H9 (cell line): ENCODE measurements at regions not wholly inside any gene's neighbourhood (a gene's known extent, or its start where the extent isn't known, plus 50 kb on each side); places are given as distances from the start of the nearest gene placed in this dataset.

Experiments
- DNase-seq: peaks from one replicate; pipeline ENCODE4 v3.0.0-alpha.2; 2017
- H2AFZ ChIP-seq: one replicate; pipeline ENCODE4 v1.6.1; 2013; ENCODE audit warnings: mild to moderate bottlenecking, low read length, control low read depth, moderate library complexity
- H2AK5ac ChIP-seq: 2 replicates; pipeline ENCODE4 v1.6.1; 2013; ENCODE audit warnings: low read length, control low read depth, mixed read lengths; ENCODE audit not compliant: insufficient read length
- H2BK120ac ChIP-seq: one replicate; pipeline ENCODE4 v1.6.1; 2013; ENCODE audit warnings: low read depth, mild to moderate bottlenecking, low read length, control low read depth, inconsistent platforms; ENCODE audit not compliant: poor library complexity, severe bottlenecking
- H2BK12ac ChIP-seq: 2 replicates; pipeline ENCODE4 v1.6.1; 2013; ENCODE audit warnings: low read length, control low read depth, mixed read lengths, low read depth; ENCODE audit not compliant: insufficient read length
- H2BK15ac ChIP-seq: 2 replicates; pipeline ENCODE4 v1.6.1; 2013; ENCODE audit warnings: low read depth, low read length, control low read depth
- H2BK20ac ChIP-seq: one replicate; pipeline ENCODE4 v1.6.1; 2013; ENCODE audit warnings: low read depth, mild to moderate bottlenecking, low read length, control low read depth, inconsistent platforms; ENCODE audit not compliant: poor library complexity, severe bottlenecking
- H2BK5ac ChIP-seq: 2 replicates; pipeline ENCODE4 v1.6.1; 2013; ENCODE audit warnings: low read length, control low read depth, mixed read lengths; ENCODE audit not compliant: insufficient read length
- H3K14ac ChIP-seq: 2 replicates; pipeline ENCODE4 v1.6.1; 2013; ENCODE audit warnings: low read length, control low read depth; ENCODE audit not compliant: insufficient read depth
- H3K18ac ChIP-seq: 2 replicates; pipeline ENCODE4 v1.6.1; 2013; ENCODE audit warnings: low read depth, mild to moderate bottlenecking, mixed read lengths, low read length, control low read depth; ENCODE audit not compliant: insufficient read length
- H3K23ac ChIP-seq: 2 replicates; pipeline ENCODE4 v1.6.1; 2013; ENCODE audit warnings: low read length, control low read depth, mixed read lengths, low read depth; ENCODE audit not compliant: insufficient read length
- H3K23me2 ChIP-seq: 2 replicates; pipeline ENCODE4 v1.6.1; 2013; ENCODE audit warnings: low read depth, mild to moderate bottlenecking, mixed read lengths, low read length, control low read depth; ENCODE audit not compliant: insufficient read length, poor library complexity, severe bottlenecking
- H3K27ac ChIP-seq: 2 replicates; pipeline ENCODE4 v1.5.1; 2013; ENCODE audit warnings: low read length, control low read depth, mixed read lengths, low read depth; ENCODE audit not compliant: insufficient read length
- H3K27me3 ChIP-seq: 2 replicates; pipeline ENCODE4 v1.6.1; 2013; ENCODE audit warnings: low read length, control low read depth, inconsistent platforms; ENCODE audit not compliant: insufficient read depth
- H3K4ac ChIP-seq: 2 replicates; pipeline ENCODE4 v1.6.1; 2013; ENCODE audit warnings: low read depth, mild to moderate bottlenecking, control low read depth, inconsistent platforms, low read length, moderate library complexity
- H3K4me1 ChIP-seq: 2 replicates; pipeline ENCODE4 v1.6.1; 2013; ENCODE audit warnings: low read length, control low read depth, inconsistent platforms; ENCODE audit not compliant: insufficient read depth
- H3K4me2 ChIP-seq: 2 replicates; pipeline ENCODE4 v1.6.1; 2013; ENCODE audit warnings: low read length, control low read depth, mixed read lengths; ENCODE audit not compliant: insufficient read length, insufficient read depth
- H3K56ac ChIP-seq: 2 replicates; pipeline ENCODE4 v1.6.1; 2013; ENCODE audit warnings: low read depth, mild to moderate bottlenecking, mixed read lengths, low read length, control low read depth; ENCODE audit not compliant: insufficient read length
- H3K79me1 ChIP-seq: 2 replicates; pipeline ENCODE4 v1.6.1; 2013; ENCODE audit warnings: low read depth, mild to moderate bottlenecking, moderate library complexity, low read length, control low read depth, inconsistent platforms; ENCODE audit not compliant: insufficient read depth, poor library complexity, severe bottlenecking
- H3K79me2 ChIP-seq: 2 replicates; pipeline ENCODE4 v1.6.1; 2013; ENCODE audit warnings: low read length, control low read depth, inconsistent platforms; ENCODE audit not compliant: insufficient read depth
- H3K9ac ChIP-seq: 2 replicates; pipeline ENCODE4 v1.6.1; 2013; ENCODE audit warnings: low read length, control low read depth, mixed read lengths; ENCODE audit not compliant: insufficient read length; ENCODE audit errors: extremely low read depth
- H3K9me3 ChIP-seq: one replicate; pipeline ENCODE4 v1.6.1; 2013; ENCODE audit warnings: low read depth, low read length, inconsistent platforms; ENCODE audit not compliant: control insufficient read depth
- H3T11ph ChIP-seq: one replicate; pipeline ENCODE4 v1.6.1; 2013; ENCODE audit warnings: mild to moderate bottlenecking, low read length, control low read depth, inconsistent platforms
- H4K20me1 ChIP-seq: one replicate; pipeline ENCODE4 v1.6.1; 2013; ENCODE audit not compliant: control insufficient read depth, insufficient read length, insufficient read depth
- H4K5ac ChIP-seq: 2 replicates; pipeline ENCODE4 v1.6.1; 2013; ENCODE audit warnings: low read depth, mild to moderate bottlenecking, mixed read lengths, low read length, control low read depth; ENCODE audit not compliant: insufficient read length
- H4K8ac ChIP-seq: replicated peaks from 2 replicates; pipeline ENCODE4 v1.6.1; 2013; ENCODE audit warnings: low read length, control low read depth, mixed read lengths, low read depth; ENCODE audit not compliant: insufficient read length
- H4K91ac ChIP-seq: 2 replicates; pipeline ENCODE4 v1.6.1; 2013; ENCODE audit warnings: low read depth, mild to moderate bottlenecking, moderate library complexity, mixed read lengths, low read length, control low read depth; ENCODE audit not compliant: insufficient read length
- H3K27ac Mint-ChIP-seq, 3 experiments: 2 replicates in 2 of 3; 3 replicates in 1 of 3; pipeline ENCODE4 v1.8.0; 2020 to 2021; ENCODE audit warnings: mixed read lengths in 3 of 3, mild to moderate bottlenecking in 1 of 3, moderate library complexity in 1 of 3
- H3K27me3 Mint-ChIP-seq: 2 replicates; pipeline ENCODE4 v1.8.0; 2021; ENCODE audit warnings: low read depth, mild to moderate bottlenecking, moderate library complexity, mixed read lengths
- H3K36me3 Mint-ChIP-seq, 3 experiments: 2 replicates in 2 of 3; 3 replicates in 1 of 3; pipeline ENCODE4 v1.8.0; 2020 to 2021; ENCODE audit warnings: low read depth in 3 of 3, mixed read lengths in 3 of 3; ENCODE audit not compliant: insufficient read depth in 1 of 3
- H3K4me1 Mint-ChIP-seq, 2 experiments: 2 replicates each; pipeline ENCODE4 v1.8.0; 2020; ENCODE audit warnings: mixed read lengths in 2 of 2
- H3K4me3 Mint-ChIP-seq, 2 experiments: 2 replicates in 1 of 2; 3 replicates in 1 of 2; pipeline ENCODE4 v1.8.0; 2020 to 2021; ENCODE audit warnings: mild to moderate bottlenecking in 2 of 2, mixed read lengths in 2 of 2, moderate library complexity in 1 of 2
- H3K9me3 Mint-ChIP-seq, 2 experiments: 2 replicates in 1 of 2; 3 replicates in 1 of 2; pipeline ENCODE4 v1.8.0; 2020; ENCODE audit warnings: mild to moderate bottlenecking in 2 of 2, mixed read lengths in 2 of 2, moderate library complexity in 1 of 2
- WGBS: extraction: QIAGEN DNeasy Blood & Tissue Kit; methylation state at CpG from one replicate; pipeline ENCODE4 v1.1.7; 2013; ENCODE audit warnings: missing lambda C conversion rate, low lambda C conversion rate, mixed read lengths; ENCODE audit not compliant: insufficient read length; ENCODE audit errors: extremely low coverage; 5-methylcytosine and 5-hydroxymethylcytosine counted together
- TF ChIP-seq, protein P1 (sequence below): fragments of 200-600 bp; sonication (generic); conservative IDR thresholded peaks from 3 replicates; pipeline ENCODE4 v1.8.0; 2021; ENCODE audit warnings: antibody characterized with exemption, mild to moderate bottlenecking

DNA sequence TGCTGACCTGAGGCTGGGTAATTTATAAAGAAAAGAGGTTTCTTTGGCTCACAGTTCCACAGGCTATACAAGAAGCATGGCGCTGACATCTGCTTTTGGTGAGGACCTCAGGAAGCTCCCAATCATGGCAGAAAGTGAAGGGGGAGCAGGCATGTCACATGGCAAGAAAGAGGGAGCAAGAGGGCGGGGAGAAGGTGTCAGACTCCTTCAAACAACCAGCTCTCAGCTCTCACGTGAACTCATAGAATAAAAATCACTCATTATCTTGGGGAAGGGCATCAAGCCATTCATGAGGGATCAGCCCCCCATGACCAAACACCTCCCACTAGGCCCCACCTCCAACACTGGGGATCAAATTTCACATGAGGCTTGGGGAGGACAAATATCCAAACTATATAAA, 266.8 kb downstream of the RHOU start:
- Histone ChIP-seq H3K14ac (no peak overlapping the region), H3K4me2 (no peak overlapping the region), H2BK15ac (no peak overlapping the region), H3K18ac (no peak overlapping the region), H2AK5ac (no peak overlapping the region), H4K5ac (no peak overlapping the region), H4K8ac (no peak overlapping the region), H2BK120ac (no peak overlapping the region), H3K23me2 (no peaks in the 10 kb centered on the region), H2BK5ac (no peak overlapping the region), H2BK20ac (no peak overlapping the region), H4K20me1 (no peaks in the 10 kb centered on the region), H4K91ac (no peak overlapping the region), H3K4ac (no peak overlapping the region), H3T11ph (no peak overlapping the region), H2AFZ (no peak overlapping the region), H3K4me1 (no peaks in the 10 kb centered on the region), H3K9me3 (no peaks in the 10 kb centered on the region), H3K23ac (no peak overlapping the region), H3K56ac (no peak overlapping the region), H3K79me2 (no peaks in the 10 kb centered on the region), H2BK12ac (no peak overlapping the region), H3K27me3 (no peaks in the 10 kb centered on the region), H3K79me1 (no peaks in the 10 kb centered on the region), H3K9ac (no peak overlapping the region), H3K27ac (no peak overlapping the region)
- Mint-ChIP-seq H3K9me3 (no peaks in the 10 kb centered on the region), H3K4me3 (no peak overlapping the region), H3K27ac (no peak overlapping the region), H3K36me3 (no peaks in the 10 kb centered on the region), H3K27me3 (peaks cover 3% of the 10 kb centered on the region), H3K4me1 (peaks cover 17 to 18% of the 10 kb centered on the region in 2 experiments)
- no CpG with 5 or more reads among the region's 3 CpGs for WGBS
- TF ChIP-seq, protein P1, sequence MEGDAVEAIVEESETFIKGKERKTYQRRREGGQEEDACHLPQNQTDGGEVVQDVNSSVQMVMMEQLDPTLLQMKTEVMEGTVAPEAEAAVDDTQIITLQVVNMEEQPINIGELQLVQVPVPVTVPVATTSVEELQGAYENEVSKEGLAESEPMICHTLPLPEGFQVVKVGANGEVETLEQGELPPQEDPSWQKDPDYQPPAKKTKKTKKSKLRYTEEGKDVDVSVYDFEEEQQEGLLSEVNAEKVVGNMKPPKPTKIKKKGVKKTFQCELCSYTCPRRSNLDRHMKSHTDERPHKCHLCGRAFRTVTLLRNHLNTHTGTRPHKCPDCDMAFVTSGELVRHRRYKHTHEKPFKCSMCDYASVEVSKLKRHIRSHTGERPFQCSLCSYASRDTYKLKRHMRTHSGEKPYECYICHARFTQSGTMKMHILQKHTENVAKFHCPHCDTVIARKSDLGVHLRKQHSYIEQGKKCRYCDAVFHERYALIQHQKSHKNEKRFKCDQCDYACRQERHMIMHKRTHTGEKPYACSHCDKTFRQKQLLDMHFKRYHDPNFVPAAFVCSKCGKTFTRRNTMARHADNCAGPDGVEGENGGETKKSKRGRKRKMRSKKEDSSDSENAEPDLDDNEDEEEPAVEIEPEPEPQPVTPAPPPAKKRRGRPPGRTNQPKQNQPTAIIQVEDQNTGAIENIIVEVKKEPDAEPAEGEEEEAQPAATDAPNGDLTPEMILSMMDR = no peak
- no peak for DNase-seq
